Ishikawa (cell line): ENCODE measurements at regions not wholly inside any gene's neighbourhood (a gene's known extent, or its start where the extent isn't known, plus 50 kb on each side); places are given as distances from the start of the nearest gene placed in this dataset.

ENCODE experiments used
- CEBPB ChIP-seq: IDR thresholded peaks from 2 replicates; pipeline ENCODE4 v1.6.1; 2012
- CREB1 ChIP-seq: IDR thresholded peaks from 2 replicates; pipeline ENCODE4 v1.6.1; 2012; ENCODE audit warnings: low read depth
- EGR1 ChIP-seq: IDR thresholded peaks from 2 replicates; pipeline ENCODE4 v1.6.1; 2012
- EP300 ChIP-seq: IDR thresholded peaks from 2 replicates; pipeline ENCODE4 v1.6.1; 2012; ENCODE audit warnings: borderline replicate concordance
- FOXM1 ChIP-seq: IDR thresholded peaks from 2 replicates; pipeline ENCODE4 v1.6.1; 2012; ENCODE audit warnings: low read depth, borderline replicate concordance
- NFIC ChIP-seq: IDR thresholded peaks from 2 replicates; pipeline ENCODE4 v1.6.1; 2012
- RAD21 ChIP-seq: IDR thresholded peaks from 2 replicates; pipeline ENCODE4 v1.6.1; 2012; ENCODE audit warnings: low read depth
- TAF1 ChIP-seq: IDR thresholded peaks from 2 replicates; pipeline ENCODE4 v1.6.1; 2012; ENCODE audit warnings: low read depth, mild to moderate bottlenecking
- TCF12 ChIP-seq: IDR thresholded peaks from 2 replicates; pipeline ENCODE4 v1.6.1; 2012; ENCODE audit warnings: low read depth
- TEAD4 ChIP-seq: IDR thresholded peaks from 2 replicates; pipeline ENCODE4 v1.6.1; 2012
- YY1 ChIP-seq: IDR thresholded peaks from 2 replicates; pipeline ENCODE4 v1.6.1; 2012; ENCODE audit warnings: low read depth
- ZBTB7A ChIP-seq: IDR thresholded peaks from 2 replicates; pipeline ENCODE4 v1.6.1; 2012; ENCODE audit warnings: low read depth
- TF ChIP-seq, protein P1 (sequence below): IDR thresholded peaks from 2 replicates; pipeline ENCODE4 v1.6.1; 2012; ENCODE audit warnings: low read depth, mild to moderate bottlenecking
- TF ChIP-seq, protein P2 (sequence below): IDR thresholded peaks from 2 replicates; pipeline ENCODE4 v1.6.1; 2012
- TF ChIP-seq, protein P3 (sequence below): IDR thresholded peaks from 2 replicates; pipeline ENCODE4 v1.6.1; 2012

DNA sequence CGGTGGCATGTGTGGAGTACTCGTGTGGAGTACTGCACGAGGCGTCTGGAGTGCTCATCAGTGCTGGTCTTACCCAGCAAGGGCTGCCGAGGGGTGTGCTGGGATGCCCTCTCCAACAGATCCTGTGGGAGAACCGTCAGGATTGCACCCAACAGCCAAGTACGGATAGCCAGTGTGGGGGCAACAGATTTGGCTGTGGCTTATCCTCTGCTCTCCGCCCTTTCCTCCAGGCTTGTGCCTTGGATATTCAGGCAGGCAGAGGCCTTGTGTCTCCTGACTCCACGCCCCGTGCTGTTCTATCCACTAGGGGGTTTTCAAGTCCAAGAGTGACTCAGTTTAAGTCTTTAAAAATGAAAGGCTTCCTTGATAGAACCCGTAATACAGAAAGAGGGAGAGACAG, 321.0 kb upstream of the HS6ST1 start:
- TF ChIP-seq YY1 (no peak), FOXM1 (no peak), CEBPB (no peak), CREB1 (no peak), TEAD4 (no peak), TCF12 (no peak), EP300 (no peak), RAD21 (no peak), NFIC (no peak), EGR1 (no peak), TAF1 (no peak)
- TF ChIP-seq, protein P1, sequence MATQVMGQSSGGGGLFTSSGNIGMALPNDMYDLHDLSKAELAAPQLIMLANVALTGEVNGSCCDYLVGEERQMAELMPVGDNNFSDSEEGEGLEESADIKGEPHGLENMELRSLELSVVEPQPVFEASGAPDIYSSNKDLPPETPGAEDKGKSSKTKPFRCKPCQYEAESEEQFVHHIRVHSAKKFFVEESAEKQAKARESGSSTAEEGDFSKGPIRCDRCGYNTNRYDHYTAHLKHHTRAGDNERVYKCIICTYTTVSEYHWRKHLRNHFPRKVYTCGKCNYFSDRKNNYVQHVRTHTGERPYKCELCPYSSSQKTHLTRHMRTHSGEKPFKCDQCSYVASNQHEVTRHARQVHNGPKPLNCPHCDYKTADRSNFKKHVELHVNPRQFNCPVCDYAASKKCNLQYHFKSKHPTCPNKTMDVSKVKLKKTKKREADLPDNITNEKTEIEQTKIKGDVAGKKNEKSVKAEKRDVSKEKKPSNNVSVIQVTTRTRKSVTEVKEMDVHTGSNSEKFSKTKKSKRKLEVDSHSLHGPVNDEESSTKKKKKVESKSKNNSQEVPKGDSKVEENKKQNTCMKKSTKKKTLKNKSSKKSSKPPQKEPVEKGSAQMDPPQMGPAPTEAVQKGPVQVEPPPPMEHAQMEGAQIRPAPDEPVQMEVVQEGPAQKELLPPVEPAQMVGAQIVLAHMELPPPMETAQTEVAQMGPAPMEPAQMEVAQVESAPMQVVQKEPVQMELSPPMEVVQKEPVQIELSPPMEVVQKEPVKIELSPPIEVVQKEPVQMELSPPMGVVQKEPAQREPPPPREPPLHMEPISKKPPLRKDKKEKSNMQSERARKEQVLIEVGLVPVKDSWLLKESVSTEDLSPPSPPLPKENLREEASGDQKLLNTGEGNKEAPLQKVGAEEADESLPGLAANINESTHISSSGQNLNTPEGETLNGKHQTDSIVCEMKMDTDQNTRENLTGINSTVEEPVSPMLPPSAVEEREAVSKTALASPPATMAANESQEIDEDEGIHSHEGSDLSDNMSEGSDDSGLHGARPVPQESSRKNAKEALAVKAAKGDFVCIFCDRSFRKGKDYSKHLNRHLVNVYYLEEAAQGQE: no peak
- TF ChIP-seq, protein P2, sequence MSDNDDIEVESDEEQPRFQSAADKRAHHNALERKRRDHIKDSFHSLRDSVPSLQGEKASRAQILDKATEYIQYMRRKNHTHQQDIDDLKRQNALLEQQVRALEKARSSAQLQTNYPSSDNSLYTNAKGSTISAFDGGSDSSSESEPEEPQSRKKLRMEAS: no peak
- TF ChIP-seq, protein P3, sequence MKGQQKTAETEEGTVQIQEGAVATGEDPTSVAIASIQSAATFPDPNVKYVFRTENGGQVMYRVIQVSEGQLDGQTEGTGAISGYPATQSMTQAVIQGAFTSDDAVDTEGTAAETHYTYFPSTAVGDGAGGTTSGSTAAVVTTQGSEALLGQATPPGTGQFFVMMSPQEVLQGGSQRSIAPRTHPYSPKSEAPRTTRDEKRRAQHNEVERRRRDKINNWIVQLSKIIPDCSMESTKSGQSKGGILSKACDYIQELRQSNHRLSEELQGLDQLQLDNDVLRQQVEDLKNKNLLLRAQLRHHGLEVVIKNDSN: no peak

DNA sequence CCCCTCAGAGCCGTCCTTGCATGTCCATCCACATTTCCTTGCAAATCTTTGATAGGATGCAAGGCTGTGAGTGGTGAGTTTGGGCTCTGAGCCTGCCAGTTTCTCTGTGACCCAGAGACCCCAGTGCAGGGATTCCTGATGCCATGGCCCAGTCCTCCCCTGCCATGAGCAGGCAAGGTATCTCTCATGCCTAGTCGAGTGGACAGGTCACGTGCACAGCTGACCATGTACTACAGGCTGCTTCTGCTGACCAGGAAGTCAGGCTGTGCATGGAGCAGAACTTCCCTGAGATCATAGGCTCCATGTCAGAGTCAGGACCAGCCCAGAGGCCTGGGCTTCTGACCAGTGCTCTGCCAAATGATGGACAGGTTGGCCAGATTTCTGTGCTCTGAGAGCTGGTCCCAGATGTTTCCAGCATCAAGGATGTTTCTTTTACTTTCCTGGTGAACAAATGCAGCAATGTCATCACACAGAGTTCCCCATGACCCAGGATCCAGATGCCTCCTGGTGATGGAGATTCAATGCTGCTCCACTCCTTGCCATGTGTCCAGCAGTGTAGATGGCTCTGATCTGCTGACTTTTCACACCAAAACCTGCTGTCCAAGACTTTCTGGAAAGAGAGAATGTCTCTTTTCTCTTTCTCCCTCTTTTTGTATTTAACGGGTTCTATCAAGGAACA, 321.6 kb upstream of the HS6ST1 start:
- TF ChIP-seq TEAD4 (no peak), RAD21 (no peak), TCF12 (no peak), FOXM1 (no peak), TAF1 (no peak), ZBTB7A (no peak), CEBPB (no peak)
- TF ChIP-seq, protein P3: no peak
- TF ChIP-seq, protein P1: no peak

DNA sequence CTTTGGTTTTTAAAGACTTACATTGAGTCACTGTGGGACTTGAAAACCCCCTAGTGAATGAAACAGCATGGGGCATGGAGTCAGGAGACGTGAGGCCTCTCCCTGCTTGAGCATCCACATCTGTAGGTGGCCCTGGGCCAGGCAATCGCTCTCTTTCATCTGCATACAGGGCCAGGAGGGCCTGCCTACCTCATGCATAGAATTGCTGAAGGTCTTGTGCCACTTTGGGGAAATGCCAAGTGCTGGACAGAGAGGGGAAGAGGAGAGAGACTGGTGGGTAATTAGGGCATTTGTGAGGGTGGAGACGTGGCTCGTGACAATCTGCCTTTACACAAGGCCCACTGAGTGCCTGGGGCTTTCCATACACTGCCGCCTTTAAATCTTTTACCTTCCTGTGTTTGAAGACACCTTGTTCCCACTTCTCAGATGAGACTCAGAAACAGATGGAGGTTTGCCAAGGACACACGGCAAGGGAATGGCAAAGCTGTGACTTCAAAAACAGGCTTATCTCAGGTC, 322.2 kb upstream of the HS6ST1 start:
- TF ChIP-seq, protein P1: 0 out of 2 replicates have a peak, but pooled peaks have one; percentile 15
- no peak for TF ChIP-seq TEAD4

DNA sequence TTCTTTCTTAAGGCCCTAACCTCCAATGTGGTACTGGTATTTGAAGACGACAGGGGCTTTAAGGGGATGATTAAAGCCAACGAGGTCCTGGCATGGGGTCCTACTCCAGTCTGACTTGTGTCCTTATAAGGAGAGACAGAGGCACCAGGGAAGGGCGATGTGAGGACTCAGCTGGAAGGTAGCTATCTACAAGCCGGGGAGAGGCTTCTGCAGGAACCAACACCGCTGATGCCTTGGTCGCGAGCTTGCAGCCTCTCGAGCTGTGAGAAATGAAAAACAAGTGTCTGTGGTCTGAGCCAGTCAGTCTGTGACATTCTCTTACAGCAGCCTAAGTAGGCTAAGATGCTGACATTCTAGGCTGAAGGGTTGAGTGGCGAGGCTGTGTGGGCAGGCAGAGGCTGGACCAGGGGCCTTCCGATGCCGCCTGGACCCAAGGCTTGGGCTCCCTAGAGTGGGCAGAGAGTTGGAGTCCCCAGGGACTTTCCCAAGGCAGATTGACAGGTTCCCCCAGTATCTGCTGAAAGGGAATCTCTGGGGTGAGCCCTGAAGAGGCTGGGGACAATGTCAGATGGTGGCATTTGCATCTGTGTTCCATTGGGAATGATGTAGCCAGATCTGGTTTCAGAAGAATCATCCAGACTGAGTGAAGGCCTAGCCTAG, 322.9 kb upstream of the HS6ST1 start:
- TF ChIP-seq TAF1: no peak
- TF ChIP-seq NFIC: no peak
- no peak for TF ChIP-seq RAD21
- TF ChIP-seq, protein P3: no peak
- no peak for TF ChIP-seq CREB1
- TF ChIP-seq TEAD4: no peak
- no peak for TF ChIP-seq YY1
- no peak for TF ChIP-seq FOXM1
- TF ChIP-seq, protein P2: no peak
